ENCODE measurements at regions not wholly inside any gene's neighbourhood (a gene's known extent, or its start where the extent isn't known, plus 50 kb on each side); places are given as distances from the start of the nearest gene placed in this dataset.

DNA sequence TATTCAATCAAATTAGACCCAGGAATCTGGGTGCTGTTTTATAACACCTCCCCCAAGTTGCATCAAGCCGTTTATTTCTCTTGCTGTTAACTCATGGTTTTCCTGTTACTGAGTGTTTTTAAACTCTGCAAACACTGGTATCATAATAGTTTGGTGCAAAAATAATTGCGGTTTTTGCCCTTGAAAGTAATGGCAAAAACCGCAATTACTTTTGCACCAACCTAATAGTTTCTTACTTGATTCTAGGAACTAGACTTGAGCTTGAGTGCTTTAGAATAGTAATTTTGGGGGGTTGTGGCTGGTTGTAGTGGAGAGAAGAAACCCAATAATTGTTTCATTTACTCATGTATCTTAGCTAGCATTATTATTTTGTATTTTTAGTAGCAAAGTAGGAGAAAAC, 156.6 kb downstream of the FHIP1A start:
- H3K36me3 ChIP-seq (ENCODE audit: low read length) = no peaks in the 10 kb centered on the region
- TF ChIP-seq, protein P1, sequence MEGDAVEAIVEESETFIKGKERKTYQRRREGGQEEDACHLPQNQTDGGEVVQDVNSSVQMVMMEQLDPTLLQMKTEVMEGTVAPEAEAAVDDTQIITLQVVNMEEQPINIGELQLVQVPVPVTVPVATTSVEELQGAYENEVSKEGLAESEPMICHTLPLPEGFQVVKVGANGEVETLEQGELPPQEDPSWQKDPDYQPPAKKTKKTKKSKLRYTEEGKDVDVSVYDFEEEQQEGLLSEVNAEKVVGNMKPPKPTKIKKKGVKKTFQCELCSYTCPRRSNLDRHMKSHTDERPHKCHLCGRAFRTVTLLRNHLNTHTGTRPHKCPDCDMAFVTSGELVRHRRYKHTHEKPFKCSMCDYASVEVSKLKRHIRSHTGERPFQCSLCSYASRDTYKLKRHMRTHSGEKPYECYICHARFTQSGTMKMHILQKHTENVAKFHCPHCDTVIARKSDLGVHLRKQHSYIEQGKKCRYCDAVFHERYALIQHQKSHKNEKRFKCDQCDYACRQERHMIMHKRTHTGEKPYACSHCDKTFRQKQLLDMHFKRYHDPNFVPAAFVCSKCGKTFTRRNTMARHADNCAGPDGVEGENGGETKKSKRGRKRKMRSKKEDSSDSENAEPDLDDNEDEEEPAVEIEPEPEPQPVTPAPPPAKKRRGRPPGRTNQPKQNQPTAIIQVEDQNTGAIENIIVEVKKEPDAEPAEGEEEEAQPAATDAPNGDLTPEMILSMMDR (IDR thresholded peaks at IDR 0.05; ENCODE audit: insufficient read depth, low read length, poor library complexity, severe bottlenecking) = no peak
- no peak for TF ChIP-seq EZH2phosphoT487 (conservative IDR thresholded peaks at IDR 0.05; ENCODE audit: low read length)
- no peaks in the 10 kb centered on the region for H4K20me1 ChIP-seq (ENCODE audit: low read depth, low read length)
- H3K9me3 ChIP-seq (ENCODE audit: insufficient read depth, low read length) = no peaks in the 10 kb centered on the region
- no peak overlapping the region for H3K9ac ChIP-seq (ENCODE audit: low read length)
- no peaks in the 10 kb centered on the region for H3K9me2 ChIP-seq (replicated peaks; ENCODE audit: insufficient read depth, low read length)
- no peak overlapping the region for H2AFZ ChIP-seq (ENCODE audit: low read depth, low read length, severe bottlenecking)
- H3K27ac ChIP-seq (ENCODE audit: low read depth, low read length) = no peak overlapping the region
- H3K4me3 ChIP-seq (ENCODE audit: insufficient read depth, low read length, poor library complexity, severe bottlenecking) = no peak overlapping the region
- no peaks in the 10 kb centered on the region for H3F3A ChIP-seq (ENCODE audit: insufficient read depth)
- H3K79me2 ChIP-seq (ENCODE audit: insufficient read depth, low read length) = no peaks in the 10 kb centered on the region
- H3K4me2 ChIP-seq (ENCODE audit: low read depth, low read length, poor library complexity, severe bottlenecking) = no peak overlapping the region
- no peaks in the 10 kb centered on the region for H3K27me3 ChIP-seq (ENCODE audit: low read length)

DNA sequence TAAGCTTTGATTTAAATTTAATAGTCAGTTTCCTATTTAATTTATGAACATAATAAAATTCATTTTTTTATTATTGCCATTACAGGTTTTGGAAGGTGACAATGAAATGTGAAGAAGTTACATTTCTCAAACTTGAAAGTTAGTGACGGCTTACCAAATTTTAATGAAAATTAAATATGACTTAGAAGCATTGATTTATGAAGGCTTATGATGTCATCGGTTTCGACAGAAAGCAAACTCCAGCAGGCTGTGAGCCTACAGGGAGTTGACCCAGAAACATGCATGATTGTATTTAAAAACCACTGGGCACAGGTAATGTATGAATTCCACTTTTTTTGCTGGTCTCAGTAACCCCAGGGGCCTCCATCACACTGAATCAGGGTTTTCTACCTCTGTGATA, 157.1 kb downstream of the FHIP1A start:
- no peak for TF ChIP-seq EZH2phosphoT487 (conservative IDR thresholded peaks at IDR 0.05; ENCODE audit: low read length)
- TF ChIP-seq, protein P1 (IDR thresholded peaks at IDR 0.05; ENCODE audit: insufficient read depth, low read length, poor library complexity, severe bottlenecking) = no peak
- Histone ChIP-seq H3K36me3 (ENCODE audit: low read length) (no peaks in the 10 kb centered on the region), H3K4me2 (ENCODE audit: low read depth, low read length, poor library complexity, severe bottlenecking) (peak overlapping the region; percentile 42), H3K4me3 (ENCODE audit: insufficient read depth, low read length, poor library complexity, severe bottlenecking) (no peak overlapping the region), H3F3A (ENCODE audit: insufficient read depth) (no peaks in the 10 kb centered on the region), H3K9me3 (ENCODE audit: insufficient read depth, low read length) (no peaks in the 10 kb centered on the region), H3K27ac (ENCODE audit: low read depth, low read length) (no peak overlapping the region), H3K79me2 (ENCODE audit: insufficient read depth, low read length) (no peaks in the 10 kb centered on the region), H3K27me3 (ENCODE audit: low read length) (no peaks in the 10 kb centered on the region), H3K9me2 (replicated peaks; ENCODE audit: insufficient read depth, low read length) (no peaks in the 10 kb centered on the region), H2AFZ (ENCODE audit: low read depth, low read length, severe bottlenecking) (no peak overlapping the region), H4K20me1 (ENCODE audit: low read depth, low read length) (no peaks in the 10 kb centered on the region), H3K9ac (ENCODE audit: low read length) (no peak overlapping the region)

DNA sequence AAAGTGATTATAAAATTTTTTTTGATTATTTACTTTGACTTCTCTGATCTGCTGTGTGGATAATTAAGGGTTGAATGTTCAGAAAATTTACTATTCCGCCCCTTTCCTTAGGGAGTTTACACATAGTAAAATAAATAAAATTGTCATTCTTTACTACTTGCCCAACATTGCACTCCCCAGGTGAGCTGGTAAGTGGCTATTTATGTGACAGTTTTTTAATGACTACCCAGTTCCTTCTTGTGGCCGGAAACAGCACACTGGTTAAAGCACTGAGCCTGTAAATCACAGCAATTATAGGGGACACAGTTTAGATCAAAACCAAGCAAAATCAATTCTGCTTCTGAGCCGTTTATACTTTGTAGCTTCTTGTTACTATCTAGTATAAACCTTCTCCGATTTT, 158.1 kb downstream of the FHIP1A start:
- Histone ChIP-seq H3K36me3 (ENCODE audit: low read length) (no peaks in the 10 kb centered on the region), H3K79me2 (ENCODE audit: insufficient read depth, low read length) (no peaks in the 10 kb centered on the region), H3K9ac (ENCODE audit: low read length) (no peak overlapping the region), H3K4me3 (ENCODE audit: insufficient read depth, low read length, poor library complexity, severe bottlenecking) (no peak overlapping the region), H3F3A (ENCODE audit: insufficient read depth) (no peaks in the 10 kb centered on the region), H3K4me2 (ENCODE audit: low read depth, low read length, poor library complexity, severe bottlenecking) (peak overlapping the region; percentile 42), H2AFZ (ENCODE audit: low read depth, low read length, severe bottlenecking) (no peak overlapping the region), H3K9me2 (replicated peaks; ENCODE audit: insufficient read depth, low read length) (no peaks in the 10 kb centered on the region), H4K20me1 (ENCODE audit: low read depth, low read length) (no peaks in the 10 kb centered on the region), H3K9me3 (ENCODE audit: insufficient read depth, low read length) (no peaks in the 10 kb centered on the region), H3K27ac (ENCODE audit: low read depth, low read length) (no peak overlapping the region), H3K27me3 (ENCODE audit: low read length) (no peaks in the 10 kb centered on the region)
- TF ChIP-seq, protein P1 (IDR thresholded peaks at IDR 0.05; ENCODE audit: insufficient read depth, low read length, poor library complexity, severe bottlenecking) = no peak
- no peak for TF ChIP-seq EZH2phosphoT487 (conservative IDR thresholded peaks at IDR 0.05; ENCODE audit: low read length)

Measured in SU-DHL-6 (cell line).